22Rv1 (cell line): ENCODE measurements at regions not wholly inside any gene's neighbourhood (a gene's known extent, or its start where the extent isn't known, plus 50 kb on each side); places are given as distances from the start of the nearest gene placed in this dataset.

Experiments used
- ZFX ChIP-seq: fragments of 450-650 bp; IDR thresholded peaks from 2 replicates; pipeline ENCODE4 v1.6.1; 2017; ENCODE audit warnings: antibody characterized with exemption, borderline replicate concordance
- TF ChIP-seq, protein P1 (sequence below): fragments of 450-650 bp; IDR thresholded peaks from 2 replicates; pipeline ENCODE4 v1.5.1; 2017; ENCODE audit warnings: mild to moderate bottlenecking

DNA sequence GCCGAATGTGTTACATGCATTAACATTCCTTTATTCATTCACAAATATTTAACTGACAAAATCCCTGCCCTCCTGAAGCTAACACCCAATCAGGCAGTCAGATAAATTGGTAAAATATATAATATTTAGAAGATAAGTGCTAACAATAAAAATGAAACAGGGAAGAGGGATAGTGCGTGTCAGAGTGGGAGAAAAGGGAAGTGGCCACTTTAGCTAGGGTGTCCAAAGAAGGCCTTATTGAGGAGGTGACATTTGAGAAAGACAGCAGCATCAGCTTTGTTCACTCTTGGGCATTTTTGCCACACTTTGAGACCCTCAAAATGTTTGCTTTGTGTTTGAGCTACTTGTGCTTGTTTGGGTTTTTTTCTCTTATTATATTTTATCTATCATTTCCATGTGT, 317.8 kb downstream of the SNX13 start:
- TF ChIP-seq, protein P1, sequence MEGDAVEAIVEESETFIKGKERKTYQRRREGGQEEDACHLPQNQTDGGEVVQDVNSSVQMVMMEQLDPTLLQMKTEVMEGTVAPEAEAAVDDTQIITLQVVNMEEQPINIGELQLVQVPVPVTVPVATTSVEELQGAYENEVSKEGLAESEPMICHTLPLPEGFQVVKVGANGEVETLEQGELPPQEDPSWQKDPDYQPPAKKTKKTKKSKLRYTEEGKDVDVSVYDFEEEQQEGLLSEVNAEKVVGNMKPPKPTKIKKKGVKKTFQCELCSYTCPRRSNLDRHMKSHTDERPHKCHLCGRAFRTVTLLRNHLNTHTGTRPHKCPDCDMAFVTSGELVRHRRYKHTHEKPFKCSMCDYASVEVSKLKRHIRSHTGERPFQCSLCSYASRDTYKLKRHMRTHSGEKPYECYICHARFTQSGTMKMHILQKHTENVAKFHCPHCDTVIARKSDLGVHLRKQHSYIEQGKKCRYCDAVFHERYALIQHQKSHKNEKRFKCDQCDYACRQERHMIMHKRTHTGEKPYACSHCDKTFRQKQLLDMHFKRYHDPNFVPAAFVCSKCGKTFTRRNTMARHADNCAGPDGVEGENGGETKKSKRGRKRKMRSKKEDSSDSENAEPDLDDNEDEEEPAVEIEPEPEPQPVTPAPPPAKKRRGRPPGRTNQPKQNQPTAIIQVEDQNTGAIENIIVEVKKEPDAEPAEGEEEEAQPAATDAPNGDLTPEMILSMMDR = no peak
- no peak for TF ChIP-seq ZFX
